CD4-positive, alpha-beta T cell treated with Interleukin-17A for 4 hours (primary cell): ENCODE measurements at regions not wholly inside any gene's neighbourhood (a gene's known extent, or its start where the extent isn't known, plus 50 kb on each side); places are given as distances from the start of the nearest gene placed in this dataset.

ENCODE experiments used
- DNase-seq: peaks from one replicate; pipeline ENCODE4 v3.0.0-alpha.2; 2020; ENCODE audit warnings: mixed read lengths

DNA sequence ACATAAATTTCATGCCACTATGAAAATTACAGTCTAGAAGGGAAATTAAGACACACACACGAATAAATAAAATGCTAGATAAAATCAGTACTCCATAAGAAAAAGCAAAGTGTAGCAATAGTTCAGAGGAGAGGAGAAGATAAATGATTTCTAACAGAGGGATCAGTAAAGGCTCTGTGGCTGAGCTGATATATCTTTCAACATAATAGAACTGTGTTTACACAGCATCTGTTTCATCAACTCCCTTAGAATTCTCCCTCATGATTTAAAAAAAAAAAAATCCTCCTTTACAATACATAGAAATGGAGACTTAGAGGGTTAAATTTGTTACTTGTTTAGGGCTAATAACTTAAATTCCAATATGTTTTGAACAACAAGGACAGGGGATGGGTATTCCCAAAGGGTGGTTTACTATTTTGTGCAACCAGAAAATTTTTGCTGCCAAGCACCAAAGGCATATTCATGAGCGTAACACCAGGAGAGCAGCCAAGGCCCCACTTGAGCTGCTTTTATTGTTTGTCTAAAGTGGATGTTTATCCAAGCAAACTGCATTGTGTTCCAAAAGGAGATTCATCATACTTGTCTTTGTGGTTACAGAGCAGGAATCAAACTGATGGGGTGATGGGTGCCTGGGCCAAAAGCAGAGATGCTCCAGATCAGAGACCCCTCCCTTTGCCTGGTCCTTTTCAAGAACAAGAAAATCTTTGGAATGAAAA is 162.7 kb downstream of the BMP4 start:
- no peak for DNase-seq

DNA sequence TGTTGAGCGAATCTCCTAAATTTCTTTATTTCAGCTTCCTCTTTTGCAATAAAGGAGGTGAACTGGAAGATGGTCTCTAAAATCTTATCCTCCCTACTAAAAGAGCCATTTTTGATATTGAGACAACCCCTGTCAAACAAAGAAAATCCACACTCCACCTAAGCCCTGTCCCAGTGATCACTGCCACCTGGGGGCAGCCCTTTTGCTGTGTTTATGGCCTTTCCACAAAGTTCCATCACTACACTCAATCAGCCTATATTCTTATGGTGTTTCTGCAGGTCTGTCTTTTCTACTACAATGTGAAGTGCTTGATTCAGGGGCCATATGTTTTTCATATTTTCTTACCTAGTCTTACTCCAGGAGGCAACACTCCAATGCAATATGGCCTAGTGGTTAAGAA is 163.7 kb downstream of the BMP4 start:
- no peak for DNase-seq

DNA sequence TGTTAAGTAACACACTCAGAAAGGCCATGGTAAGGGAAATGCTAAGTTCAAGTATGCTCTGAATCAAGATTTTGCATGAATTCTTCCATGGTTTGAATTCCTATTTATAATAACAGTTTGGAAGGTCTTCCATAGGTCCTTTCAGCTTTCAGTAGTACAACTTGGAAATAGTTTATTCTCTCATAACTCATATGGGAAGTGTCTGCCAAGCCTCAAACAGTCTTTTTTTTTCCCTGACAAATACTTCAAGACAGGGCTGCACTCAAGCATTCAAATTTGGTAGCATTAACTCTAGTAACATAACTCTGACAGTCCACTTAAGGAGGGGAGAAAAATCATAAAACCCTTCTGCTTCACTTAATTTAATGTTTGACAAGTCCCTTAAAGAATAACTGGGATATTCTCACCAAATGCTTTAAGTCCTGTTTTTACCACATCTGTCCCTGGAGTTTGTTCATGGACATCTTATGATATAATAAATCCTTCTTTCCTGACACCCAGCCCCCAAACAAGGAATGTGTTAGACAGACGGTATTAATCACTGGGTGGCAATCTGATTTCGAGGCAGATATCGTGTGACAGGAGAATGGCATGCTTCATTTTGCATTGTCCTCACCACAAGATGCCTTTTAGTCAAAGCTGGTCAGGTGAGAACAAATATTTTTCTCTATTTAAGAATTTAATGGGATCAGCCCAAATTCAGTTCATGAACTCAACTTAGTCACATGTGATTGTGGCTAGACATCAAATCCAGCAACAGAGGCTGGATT is 165.7 kb downstream of the BMP4 start:
- no peak for DNase-seq

DNA sequence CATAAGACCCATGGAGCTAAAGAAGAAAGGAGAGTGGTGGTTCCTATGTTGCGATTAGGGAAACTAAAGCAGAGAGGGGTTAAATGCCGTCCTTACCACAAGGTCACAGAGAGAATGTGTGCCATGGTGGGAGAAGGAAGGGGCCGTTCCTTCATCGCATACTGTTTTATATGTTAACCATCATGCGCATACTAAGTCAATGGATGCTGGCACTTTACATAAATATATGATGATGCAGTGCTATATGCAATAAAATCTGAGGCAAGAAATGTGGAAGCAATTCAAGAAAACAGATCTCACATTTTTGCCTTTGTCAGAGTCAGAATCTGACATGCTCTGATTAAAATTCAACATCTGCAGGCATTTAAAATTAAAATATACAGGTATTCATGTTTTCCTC is 168.1 kb downstream of the BMP4 start:
- DNase-seq, result no peak

DNA sequence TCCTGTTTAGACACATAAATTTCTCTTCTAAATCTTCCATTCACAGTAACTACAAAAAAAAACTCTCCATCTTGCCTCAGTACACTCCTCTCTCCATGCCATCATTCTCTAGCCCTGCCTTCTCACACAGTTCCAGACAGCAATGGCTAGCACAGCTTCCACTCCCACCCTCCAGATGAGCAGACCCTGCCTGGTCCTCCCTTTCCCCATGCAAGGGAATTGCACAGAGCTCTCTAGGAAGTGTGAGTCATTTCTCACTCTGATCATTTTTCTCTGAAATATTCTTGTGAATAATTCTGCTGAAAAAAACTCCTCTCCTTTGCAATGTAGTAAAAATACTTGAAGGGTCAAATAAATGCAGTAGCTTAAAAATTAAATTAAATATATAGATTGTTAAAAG is 170.6 kb downstream of the BMP4 start:
- DNase-seq, result no peak

DNA sequence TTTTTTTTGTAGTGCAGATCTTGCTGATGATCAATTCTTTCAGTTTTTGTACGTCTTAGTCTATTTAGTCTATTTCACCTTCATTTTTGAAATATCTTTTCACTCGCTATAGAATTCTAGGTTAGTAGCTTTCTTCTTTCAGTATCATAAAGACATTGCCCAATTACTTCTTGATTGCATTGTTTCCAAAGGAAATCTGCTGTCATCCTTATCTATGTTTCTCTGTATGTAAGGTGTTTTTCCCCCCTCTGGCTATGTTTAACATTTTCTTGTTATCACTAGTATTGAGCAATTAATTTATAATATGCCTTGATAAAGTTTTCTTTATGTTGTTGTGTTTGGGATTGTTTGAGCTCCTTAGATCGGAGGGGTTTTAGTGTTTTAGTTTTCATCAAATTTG is 171.9 kb downstream of the BMP4 start:
- DNase-seq, result no peak

DNA sequence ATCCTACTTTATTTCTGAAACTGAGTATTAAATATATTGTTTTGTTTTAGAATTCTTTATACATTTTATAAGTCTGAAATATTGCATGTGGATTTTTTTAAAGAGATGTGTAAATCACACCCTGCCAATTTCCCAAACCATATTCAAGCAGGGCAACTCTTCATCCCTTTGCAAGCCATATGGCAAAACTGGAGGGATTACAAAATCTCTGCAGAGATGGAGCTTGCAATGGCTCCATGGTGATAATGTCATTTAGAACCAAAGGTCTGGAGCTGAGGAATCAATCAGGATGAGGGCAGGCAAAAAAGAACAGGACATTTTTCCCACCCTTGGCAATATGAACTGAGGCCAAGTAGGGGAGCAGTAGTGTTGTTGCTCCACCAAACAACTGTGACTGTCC is 173.4 kb downstream of the BMP4 start:
- DNase-seq, result no peak

DNA sequence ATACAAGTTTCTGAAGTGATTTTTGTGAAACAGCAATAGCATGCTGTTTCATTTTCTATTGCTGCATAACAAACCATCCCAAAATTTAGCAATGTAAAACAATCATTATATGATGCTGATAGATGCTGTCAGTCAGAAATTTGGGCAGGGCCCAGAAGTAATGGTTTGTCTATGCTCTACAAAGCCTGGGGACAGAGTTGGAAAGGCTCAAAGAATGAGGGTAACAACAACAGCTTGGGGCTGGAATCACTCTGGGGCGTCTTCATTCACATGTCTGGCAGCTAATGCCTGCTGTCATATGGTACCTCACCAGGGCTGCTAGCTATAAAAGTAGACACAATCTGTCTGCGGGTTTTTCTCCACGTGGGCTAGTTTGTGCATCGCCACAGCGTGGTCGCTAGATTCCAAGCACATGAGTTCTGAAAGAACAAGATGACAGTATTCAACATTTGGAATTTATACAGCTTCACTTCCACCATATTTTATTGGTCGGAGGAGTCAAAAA is 176.5 kb downstream of the BMP4 start:
- DNase-seq, result no peak

DNA sequence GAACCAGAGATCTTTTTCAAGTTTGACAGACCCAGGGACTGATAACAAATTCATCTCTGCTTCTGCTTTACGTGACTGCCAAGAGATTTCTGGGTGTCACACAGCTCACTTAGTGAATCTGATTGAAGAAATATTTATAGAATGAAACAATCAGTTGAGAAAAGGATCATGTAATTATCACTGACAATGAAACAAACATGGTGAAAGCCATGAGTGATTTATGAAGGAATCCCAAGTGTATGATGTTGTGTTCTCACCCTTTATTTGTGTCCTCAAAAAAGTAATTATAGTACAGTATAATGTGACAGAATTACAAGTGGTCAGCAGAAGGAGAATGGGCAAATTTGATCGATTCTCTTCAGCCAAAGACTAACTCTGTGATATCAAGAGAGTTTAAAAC is 177.3 kb downstream of the BMP4 start:
- DNase-seq, result no peak

DNA sequence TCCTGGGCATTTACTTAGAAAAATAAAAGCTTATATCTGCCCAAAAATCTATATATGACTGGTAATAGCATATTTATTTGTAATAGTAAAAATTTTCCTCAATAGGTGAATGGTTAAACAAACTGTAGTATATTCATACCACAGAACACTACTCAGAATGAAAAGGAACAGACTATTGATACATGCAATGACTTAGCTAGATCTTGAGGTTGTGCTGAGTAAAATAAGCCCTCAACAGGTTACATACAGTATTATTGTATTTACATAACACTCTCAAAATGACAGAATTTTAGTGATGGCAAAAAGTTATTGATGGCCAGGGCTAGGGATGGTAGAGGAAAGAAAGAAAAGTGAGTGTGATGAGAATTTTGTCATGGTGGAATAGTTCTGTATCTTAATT is 178.4 kb downstream of the BMP4 start:
- no peak for DNase-seq

DNA sequence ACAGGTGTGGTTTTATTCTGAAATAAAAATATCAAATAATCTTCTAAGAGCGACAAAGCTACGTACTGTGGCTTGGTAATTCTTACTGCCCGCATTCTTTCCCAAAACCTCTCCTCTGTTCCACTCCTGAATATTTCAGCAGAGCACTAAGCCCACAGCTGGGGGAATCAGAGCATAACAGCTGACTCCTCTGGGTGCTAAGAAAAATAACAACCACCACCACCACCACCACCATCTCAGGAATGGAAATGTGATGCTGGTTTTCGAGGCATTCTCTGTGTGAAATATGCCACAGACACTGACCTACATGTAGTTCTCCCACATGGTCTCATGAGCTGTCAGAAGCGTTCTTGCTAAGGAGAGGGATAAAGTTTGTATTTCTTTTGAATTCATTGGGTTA is 183.7 kb downstream of the BMP4 start:
- DNase-seq, result no peak

DNA sequence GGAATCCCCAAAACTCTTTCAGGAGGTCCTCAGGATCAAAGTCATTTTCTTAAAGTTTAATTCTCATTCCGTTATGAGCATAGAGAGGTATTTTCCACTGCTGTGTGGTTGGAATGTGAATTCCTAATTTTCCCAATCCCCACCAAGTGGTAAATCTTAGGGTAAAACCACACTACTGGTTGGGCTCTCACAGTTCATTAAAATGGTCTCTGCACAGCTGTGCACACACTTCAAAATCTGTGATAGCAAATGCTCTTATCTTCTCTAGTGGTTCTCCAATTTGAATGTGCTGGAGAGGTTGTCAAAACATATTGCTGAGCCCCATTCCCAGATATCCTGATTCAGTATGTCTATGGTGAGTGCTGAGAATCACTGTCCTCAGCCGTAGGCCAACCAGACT is 189.1 kb downstream of the BMP4 start:
- DNase-seq, result no peak

DNA sequence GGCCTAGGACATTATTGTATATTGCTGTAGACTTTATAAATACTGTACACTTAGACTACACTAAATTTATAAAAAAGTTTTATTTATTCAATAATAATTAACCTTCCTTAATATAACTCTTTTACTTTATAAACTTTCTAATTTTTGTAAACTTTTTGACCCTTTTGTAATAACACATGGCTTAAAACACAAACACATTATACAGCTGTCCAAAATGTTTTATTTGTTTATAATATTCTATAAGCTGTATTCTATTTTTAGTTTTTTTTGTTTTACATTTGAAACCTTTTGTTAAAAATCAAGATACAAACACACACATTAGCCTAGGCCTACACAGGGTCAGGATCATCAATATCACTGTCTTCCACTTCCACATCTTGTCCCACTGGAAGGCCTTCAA is 190.0 kb downstream of the BMP4 start:
- no peak for DNase-seq

DNA sequence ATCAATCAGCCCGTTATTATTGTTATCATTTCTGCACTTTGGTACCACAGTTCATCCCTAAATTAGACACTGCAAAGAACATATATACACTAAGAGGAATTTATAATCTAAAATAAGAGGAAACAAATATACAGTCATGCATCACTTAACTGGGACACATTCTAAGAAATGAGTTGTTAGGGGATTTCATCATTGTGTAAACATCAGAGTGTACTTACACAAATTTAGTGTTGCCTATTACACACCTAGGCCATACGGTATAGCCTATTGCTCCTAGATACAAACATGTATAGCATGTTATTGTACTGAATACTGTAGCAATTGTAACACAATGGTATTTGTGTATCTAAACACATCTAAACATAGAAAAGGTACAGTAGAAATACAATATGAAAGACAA is 190.5 kb downstream of the BMP4 start:
- DNase-seq, result no peak

DNA sequence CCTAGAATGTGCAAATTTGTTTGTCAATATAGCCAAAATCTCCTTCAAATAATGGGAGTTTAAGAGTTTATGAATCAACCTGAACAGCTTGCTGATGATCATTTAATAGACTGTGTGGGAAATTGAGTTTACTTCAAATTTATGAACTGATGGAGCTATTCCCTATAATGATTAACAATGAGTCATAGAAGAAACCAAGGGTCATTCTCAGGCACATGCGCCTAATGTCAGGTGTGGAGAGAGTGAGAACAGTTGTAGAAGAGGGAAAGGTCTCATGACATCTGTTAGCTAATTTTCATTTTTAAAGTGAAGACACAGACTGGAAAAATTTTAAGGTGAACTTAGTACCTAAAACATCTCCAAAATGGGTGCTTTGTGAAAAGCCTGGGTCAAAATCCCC is 191.8 kb downstream of the BMP4 start:
- no peak for DNase-seq

DNA sequence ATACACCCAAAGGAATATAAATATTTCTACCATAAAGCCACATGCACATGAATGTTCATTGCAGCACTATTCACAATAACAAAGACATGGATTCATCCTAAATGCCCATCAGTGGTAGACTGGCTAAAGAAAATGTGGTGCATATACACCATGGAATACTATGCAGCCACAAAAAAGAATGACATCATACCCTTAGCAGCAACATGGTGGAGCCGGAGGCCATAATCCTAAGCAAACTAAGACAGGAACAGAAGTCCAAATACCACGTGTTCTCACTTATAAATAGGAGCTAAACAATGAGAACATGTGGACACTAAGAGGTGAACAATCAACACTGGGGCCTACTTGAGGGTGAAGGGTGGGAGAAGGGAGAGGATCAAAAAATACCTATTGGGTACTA is 198.5 kb downstream of the BMP4 start:
- DNase-seq, result no peak

DNA sequence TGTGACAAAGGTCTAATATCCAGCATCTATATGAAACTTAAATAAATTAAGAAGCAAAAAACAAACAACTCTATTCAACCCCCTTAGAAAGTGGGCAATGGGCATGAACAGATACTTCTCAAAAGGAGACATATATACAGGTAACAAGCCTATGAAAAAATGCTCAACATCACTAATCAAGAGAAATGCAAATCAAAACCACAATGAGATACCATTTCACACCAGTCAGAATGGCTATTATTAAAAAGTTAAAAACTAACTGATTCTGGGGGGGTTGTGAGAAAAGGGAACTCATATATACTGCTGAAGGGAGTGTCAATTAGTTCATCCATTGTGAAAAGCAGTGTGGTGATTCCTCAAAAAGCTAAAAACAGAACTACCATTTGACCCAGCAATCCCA is 198.9 kb downstream of the BMP4 start:
- DNase-seq, result no peak

DNA sequence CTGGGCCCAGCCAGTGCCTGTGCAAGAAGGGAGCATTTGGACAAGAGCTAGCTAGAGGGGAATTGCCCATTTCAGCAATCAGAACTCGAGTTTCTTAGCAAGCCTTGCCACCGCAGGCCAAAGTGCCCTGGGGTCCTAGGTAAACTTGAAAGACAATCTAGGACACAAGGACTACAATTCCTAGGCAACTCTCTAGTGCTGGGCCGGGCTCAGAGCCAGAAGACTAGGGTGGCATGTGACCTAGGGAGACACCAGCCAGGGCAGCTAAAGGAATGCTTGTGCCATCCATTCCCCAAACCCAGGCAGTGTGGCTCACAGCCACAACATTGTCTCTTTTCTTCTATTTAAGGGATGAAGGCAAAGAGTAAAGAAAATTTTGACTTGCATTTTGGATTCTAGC is 205.0 kb downstream of the BMP4 start:
- DNase-seq, result no peak

DNA sequence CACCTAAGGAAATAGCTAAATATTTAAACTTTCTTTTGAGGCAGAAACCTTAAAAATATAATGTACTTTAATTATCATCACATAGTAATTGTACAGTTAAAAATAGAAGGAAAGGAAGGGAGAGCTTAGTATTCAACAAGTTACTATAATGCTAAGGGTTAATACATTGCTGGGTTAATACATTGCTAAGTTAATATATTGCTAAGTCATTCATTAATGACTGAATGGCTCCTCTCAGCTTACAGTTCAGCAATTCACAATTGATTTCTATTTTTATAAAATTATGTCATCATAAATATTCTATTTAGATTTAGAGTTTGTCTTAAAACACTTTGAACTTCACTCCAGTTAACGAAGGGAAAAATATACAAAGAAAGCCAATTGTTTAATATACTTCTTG is 207.9 kb downstream of the BMP4 start:
- no peak for DNase-seq

DNA sequence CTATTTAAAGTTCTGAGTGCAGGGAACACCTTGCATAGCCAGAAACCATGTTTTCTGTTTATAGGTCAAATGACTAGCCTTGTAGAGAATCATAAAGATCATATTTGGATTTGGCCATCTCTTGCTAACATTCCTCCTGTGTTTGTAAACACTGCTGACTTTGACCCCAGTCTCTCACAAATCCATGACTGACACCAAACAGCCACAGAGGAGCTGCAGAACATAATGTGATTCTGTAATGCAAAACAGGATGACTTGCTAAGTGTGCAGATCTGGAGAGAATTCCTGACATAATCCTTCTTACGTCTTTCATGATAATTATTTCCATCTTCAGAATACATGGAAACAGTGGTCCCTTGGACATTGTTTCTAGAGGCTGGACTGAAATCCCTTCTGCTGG is 211.8 kb downstream of the BMP4 start:
- no peak for DNase-seq

DNA sequence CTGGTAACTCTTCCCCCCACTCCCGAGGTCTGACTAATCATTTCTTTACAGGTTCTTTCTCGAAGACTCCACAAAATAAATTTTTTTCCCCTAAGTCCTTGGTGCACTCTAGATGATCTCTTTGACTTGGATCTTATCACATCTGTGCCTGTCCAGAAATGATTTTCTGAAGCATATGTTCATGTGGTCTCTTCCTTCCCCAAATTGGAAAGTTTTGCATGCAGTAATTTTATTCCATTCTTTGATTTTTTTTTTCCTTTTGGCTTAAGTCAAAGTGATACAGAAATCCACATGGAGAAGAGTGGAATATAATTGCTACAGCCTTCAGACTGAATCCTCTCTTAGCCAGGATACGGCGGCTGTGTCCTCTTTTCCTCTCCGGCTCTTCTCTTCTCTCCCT is 213.3 kb downstream of the BMP4 start:
- DNase-seq, result no peak

DNA sequence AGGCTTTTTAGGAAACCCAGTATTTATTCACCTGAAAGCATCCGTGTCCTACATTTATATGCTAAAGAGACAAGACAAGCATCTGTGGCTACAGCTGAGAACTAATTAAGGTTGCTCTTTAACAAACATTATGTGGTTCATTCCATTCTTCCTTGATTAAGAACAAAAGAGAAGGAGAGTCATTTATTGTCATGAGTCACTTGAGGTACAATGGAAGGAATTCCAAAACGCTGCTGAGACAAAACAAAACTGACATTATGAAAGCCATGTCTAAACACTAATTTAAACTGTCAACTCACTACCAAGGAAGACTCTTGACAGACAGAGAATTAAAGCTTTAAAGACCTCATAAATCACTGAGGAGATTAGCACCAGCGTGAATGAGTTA is 214.4 kb downstream of the BMP4 start:
- no peak for DNase-seq

DNA sequence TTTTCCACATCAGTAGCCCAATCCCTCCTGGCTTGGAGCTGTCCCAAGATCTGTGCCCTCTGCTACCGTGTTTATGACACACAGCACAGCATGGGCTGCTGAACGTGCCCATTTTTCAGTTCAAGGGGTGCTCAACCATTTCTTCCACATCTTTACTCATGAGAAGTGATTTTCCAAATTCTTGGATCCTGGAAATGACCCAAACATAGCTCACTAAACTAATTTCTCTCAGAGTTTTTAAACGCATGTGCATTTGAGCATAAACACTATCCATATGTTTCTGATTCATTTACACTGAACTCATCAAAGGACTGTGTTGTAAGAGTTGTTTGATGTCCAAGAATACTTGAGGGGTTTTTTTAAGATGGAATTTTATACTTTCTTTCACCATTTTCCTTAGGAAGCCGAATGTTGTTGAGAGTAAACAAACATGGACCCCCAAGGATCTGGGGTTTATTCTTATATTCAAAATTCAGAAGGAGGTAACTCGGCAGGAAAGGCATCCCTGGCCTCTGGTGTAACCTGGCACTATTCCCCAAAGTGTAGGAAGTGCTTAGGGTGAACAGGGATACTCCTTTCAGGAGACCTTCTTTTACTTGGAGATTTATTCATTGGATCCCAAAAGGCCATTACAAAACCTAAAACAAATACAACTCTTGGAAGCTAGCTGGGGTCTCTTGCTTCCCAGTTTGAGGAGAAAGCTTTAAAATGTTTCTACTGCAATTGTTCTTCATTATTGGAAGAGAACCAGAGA is 215.0 kb downstream of the BMP4 start:
- DNase-seq, result no peak

DNA sequence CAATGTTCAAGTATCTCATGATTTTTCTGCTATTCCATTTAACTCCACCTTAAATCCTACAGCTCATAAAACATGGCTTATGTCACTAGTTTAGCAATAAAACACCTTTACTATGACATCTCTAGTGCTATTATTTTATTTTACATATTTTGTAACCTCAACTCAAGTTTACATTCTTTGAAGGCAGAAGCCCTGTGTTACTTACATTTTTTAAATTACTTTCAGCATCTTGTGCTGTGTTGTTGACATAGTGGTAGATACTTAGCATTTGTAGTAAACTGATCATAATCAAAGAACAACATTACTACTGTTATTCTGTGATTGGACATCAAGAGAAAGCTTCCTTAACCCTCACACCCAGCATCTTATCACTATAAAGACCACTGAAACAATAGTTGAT is 216.1 kb downstream of the BMP4 start:
- DNase-seq, result no peak
